ENCODE measurements at regions not wholly inside any gene's neighbourhood (a gene's known extent, or its start where the extent isn't known, plus 50 kb on each side); places are given as distances from the start of the nearest gene placed in this dataset.

DNA sequence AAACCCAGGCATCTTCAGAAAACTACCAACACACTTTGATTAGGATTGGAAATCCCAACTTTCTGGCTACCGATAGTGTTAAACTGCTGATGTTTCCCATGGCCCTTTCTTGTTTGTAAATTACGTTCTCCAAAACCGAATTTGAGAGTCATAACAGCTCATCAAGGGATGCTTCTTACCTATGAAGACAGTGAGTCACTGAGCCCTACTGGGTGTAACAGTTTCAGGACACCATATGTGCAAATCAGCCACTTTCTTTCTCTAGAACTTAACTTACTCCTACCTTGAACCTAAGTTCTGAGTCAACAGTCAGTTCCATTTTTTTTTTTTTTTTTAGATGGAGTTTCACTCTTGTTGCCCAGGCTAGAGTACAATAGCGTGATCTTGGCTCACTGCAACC lies 410.1 kb upstream of the TSHZ3 start:
- H3K27ac ChIP-seq: no peak overlapping the region
- TF ChIP-seq, protein P1, sequence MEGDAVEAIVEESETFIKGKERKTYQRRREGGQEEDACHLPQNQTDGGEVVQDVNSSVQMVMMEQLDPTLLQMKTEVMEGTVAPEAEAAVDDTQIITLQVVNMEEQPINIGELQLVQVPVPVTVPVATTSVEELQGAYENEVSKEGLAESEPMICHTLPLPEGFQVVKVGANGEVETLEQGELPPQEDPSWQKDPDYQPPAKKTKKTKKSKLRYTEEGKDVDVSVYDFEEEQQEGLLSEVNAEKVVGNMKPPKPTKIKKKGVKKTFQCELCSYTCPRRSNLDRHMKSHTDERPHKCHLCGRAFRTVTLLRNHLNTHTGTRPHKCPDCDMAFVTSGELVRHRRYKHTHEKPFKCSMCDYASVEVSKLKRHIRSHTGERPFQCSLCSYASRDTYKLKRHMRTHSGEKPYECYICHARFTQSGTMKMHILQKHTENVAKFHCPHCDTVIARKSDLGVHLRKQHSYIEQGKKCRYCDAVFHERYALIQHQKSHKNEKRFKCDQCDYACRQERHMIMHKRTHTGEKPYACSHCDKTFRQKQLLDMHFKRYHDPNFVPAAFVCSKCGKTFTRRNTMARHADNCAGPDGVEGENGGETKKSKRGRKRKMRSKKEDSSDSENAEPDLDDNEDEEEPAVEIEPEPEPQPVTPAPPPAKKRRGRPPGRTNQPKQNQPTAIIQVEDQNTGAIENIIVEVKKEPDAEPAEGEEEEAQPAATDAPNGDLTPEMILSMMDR (conservative IDR thresholded peaks at IDR 0.05): no peak

GRCh38 chr19:31761281-31761913 lies 412.2 kb upstream of the TSHZ3 start:
- TF ChIP-seq, protein P1 (conservative IDR thresholded peaks at IDR 0.05): no peak
- no peak overlapping the region for H3K27ac ChIP-seq

DNA sequence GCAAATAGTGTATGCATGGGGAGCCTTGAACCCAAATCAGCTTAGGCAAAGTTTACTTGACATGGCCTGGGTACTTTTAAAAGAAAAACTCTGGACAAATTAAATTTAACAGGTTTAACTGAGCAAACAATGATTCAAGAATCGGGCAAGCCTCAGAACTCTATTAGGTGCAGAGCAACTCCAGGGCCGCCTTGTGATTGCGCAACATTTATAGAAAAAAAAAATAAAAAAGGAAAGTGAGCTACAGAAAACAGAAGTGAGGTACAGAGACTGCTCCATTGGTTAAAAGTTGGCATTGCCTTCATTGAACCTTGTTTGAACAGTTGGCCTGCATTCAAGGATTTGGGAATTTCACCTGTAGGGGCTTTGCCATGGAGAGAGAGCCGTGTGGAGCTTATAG lies 421.0 kb upstream of the TSHZ3 start:
- no peak overlapping the region for H3K27ac ChIP-seq
- TF ChIP-seq, protein P1 (conservative IDR thresholded peaks at IDR 0.05): no peak

DNA sequence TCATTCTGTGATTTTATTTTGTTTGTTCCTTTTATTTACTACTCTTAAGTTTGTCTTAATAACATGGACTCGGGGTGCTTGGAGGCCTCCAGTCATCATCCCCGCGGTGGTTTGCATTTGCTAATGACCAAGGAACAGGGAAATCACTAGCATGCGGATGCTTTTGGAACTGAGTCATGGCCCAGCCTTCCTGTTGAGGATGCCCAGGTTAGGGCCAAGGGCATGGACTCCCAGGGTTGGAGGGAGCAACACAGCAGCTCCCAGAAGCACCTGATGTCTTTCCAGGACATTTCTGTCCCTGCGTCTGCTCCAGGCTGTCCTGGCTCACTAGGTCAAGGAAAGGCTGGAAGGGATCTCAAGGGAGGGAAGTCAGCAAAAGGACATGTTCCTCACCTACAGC lies 423.7 kb upstream of the TSHZ3 start:
- TF ChIP-seq, protein P1 (conservative IDR thresholded peaks at IDR 0.05): no peak
- no peak overlapping the region for H3K27ac ChIP-seq

- TF ChIP-seq, protein P1 (conservative IDR thresholded peaks at IDR 0.05): no peak
- H3K27ac ChIP-seq: no peak overlapping the region
These were observed 432.3 kb upstream of the TSHZ3 start for GRCh38 chr19:31781542-31781941.

DNA sequence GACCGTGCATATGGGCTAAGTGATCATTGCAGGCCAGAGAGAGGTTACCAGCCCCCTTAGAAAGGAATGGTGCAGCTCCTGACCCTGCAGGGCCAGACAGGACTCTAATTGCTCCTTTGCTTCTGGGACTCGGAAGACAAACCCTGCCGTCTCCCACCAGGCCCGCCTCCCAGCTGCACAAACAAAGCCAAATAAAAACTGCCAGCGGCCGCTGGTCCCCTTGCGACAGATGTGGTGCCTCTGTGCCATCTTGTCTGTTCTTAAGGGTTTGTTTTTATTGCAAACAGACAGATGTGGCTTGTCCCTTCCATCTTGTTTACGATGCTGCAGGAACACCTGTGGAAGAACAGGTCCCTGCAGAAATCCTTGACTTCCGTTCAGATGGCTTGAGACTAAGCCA lies 434.4 kb upstream of the TSHZ3 start:
- TF ChIP-seq, protein P1 (conservative IDR thresholded peaks at IDR 0.05): no peak

GRCh38 chr19:31784671-31785101 lies 435.4 kb upstream of the TSHZ3 start:
- no peak overlapping the region for H3K27ac ChIP-seq

More for the DNA sequence above, 434.4 kb upstream of the TSHZ3 start:
- no peak overlapping the region for H3K27ac ChIP-seq

More at GRCh38 chr19:31784671-31785101, 435.4 kb upstream of the TSHZ3 start:
- TF ChIP-seq, protein P1 (conservative IDR thresholded peaks at IDR 0.05): no peak
